GM18861 (cell line): ENCODE measurements at regions not wholly inside any gene's neighbourhood (a gene's known extent, or its start where the extent isn't known, plus 50 kb on each side); places are given as distances from the start of the nearest gene placed in this dataset.
"Not testable (repeated sequence)": the region's sequence is repeated elsewhere in the genome, so short reads cannot be mapped to it uniquely, and the experiment has no call there.

Experiments used
- ATAC-seq: cut with Tn5 transposase; IDR thresholded peaks from one replicate; pipeline ENCODE4 v1.9.1; 2021; ENCODE audit not compliant: unreplicated experiment

DNA sequence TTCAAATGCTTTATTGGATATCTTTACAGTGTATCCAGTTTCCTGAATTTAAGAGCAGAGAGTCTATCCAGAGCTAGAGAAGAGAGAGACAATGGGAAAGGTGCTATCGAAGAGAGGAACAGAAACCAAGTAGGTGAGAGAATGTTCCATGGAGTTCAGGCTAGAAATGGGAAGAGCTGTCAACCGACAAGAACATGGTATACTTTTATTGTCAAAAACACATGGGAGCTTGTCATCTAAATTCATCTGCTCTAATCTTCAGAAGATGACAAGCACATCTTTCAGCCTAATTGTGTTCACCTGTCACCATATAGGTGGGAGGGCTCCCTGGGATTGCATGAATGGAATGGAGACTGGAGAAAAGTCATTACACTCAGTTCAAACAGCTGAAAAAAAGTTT lies 690.4 kb upstream of the LRATD1 start:
- no peak for ATAC-seq

- ATAC-seq = no peak
These were observed 681.8 kb upstream of the LRATD1 start for GRCh38 chr2:13950761-13951160.

GRCh38 chr2:13968811-13969210 lies 663.7 kb upstream of the LRATD1 start:
- ATAC-seq = no peak

- no peak for ATAC-seq
These were observed 646.3 kb upstream of the LRATD1 start for GRCh38 chr2:13986119-13986720.

- no peak for ATAC-seq
These were observed 636.0 kb upstream of the LRATD1 start for GRCh38 chr2:13996527-13996926.

GRCh38 chr2:14011190-14011589 lies 621.3 kb upstream of the LRATD1 start:
- no peak for ATAC-seq

GRCh38 chr2:14015113-14015630 lies 617.3 kb upstream of the LRATD1 start:
- no peak for ATAC-seq

GRCh38 chr2:14016289-14016955 lies 616.1 kb upstream of the LRATD1 start:
- no peak for ATAC-seq

DNA sequence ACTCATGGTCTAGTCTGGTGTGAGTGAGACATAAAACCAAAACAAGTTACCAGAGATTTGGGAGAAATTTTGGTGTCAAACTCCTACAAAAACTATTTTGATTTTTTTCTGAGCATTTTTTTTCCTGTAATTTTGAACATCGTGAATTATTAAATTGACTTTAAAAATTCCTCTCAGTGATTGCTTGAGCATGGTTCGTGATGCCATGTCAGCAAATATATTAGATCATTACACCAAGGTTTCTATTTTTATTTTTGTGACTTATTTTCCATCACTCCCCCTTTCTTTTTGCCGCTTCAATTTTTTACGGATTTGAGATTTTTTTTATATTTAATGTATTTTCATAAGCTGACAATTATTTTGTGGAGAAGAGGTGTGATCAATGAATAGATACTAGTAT lies 613.9 kb upstream of the LRATD1 start:
- no peak for ATAC-seq

DNA sequence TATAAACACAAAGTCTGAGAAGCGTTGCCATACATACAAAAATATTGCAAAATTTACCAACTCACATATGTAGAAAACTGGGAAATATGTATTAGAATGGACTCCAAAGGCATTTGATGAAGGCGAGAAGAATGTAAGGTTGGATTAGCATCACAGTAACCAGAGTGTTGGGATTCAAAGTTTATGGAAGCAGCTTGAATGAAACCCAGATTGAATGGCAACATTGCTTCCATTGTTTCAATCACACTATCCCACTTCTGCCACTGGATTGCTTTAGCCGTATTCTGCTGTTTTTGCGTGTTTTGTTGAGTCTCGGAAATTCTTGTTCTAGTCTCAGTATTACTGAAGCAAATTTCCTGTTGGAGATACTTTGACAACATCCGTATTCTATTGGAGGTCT lies 609.0 kb upstream of the LRATD1 start:
- no peak for ATAC-seq

- no peak for ATAC-seq
These were observed 593.4 kb upstream of the LRATD1 start for GRCh38 chr2:14039134-14039533.

- ATAC-seq = no peak
These were observed 585.0 kb upstream of the LRATD1 start for GRCh38 chr2:14047491-14047890.

DNA sequence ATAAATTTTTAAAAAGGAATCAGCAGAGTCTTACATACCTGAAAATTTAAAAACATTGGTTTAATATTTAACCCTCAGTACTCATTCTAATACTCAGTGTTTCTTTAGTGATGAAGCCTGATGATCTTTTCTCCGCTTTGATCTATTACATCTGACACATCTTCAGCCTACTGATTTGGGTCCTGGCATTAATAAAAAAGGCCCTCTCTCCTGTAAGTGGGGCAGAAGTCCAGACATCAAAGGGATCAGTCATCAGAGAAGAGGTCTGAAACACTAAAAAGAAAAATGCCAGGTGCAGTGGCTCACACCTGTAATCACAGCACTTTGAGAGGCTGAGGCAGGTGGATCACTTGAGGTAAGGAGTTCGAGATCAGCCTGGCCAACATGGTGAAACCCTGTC lies 581.1 kb upstream of the LRATD1 start:
- ATAC-seq = no peak

GRCh38 chr2:14053105-14053504 lies 579.4 kb upstream of the LRATD1 start:
- no peak for ATAC-seq

- no peak for ATAC-seq
These were observed 568.2 kb upstream of the LRATD1 start for GRCh38 chr2:14064346-14064745.

- no peak for ATAC-seq
These were observed 560.2 kb upstream of the LRATD1 start for GRCh38 chr2:14072338-14072737.

GRCh38 chr2:14074691-14075090 lies 557.8 kb upstream of the LRATD1 start:
- no peak for ATAC-seq

DNA sequence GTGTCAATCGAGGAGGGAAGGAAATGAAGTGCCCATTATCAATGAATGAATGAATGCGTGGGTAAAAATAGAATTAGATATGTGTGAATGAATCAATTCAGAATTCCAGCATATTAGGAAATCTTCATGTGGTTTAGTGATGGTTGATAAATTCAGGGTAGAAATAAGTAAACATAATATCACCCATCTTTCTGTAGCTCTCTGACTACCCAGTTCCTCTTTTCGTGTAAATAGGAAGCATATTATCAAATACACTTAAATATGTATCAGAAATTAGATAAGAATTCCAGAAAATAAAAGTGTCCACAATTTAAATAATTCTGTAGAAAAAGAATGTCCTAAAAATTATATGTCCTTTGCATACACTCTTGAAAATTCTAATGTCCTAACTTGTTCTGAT lies 552.9 kb upstream of the LRATD1 start:
- ATAC-seq = no peak

GRCh38 chr2:14081521-14081920 lies 551.0 kb upstream of the LRATD1 start:
- ATAC-seq = no peak

DNA sequence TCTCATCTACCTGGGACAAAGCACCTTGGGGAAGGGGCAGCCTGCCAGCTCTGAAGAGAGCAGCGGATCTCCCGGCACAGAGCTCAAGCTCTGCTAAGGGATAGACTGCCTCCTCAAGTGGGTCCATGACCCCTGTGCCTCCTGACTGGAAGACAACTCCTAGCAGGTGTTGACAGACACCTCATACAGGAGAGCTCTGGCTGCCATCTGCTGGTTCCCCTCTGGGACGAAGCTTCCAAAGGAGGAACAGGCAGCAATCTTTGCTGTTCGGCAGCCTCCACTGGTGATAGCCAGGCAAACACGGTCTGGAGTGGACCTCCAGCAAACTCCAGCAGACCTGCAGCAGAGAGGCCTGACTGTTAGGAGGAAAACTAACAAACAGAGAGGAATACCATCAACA lies 549.9 kb upstream of the LRATD1 start:
- ATAC-seq = no peak

GRCh38 chr2:14094592-14094991 lies 537.9 kb upstream of the LRATD1 start:
- no peak for ATAC-seq

DNA sequence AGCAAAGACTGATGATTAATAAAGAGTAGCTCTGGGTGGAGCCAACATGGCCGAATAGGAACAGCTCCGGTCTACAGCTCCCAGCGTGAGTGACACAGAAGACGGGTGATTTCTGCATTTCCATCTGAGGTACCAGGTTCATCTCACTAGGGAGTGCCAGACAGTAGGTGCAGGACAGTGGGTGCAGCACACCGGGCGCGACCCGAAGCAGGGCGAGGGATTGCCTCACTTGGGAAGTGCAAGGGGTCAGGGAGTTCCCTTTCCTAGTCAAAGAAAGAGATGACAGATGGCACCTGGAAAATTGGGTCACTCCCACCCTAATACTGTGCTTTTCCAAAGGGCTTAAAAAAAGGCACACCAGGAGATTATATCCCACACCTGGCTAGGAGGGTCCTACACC lies 533.4 kb upstream of the LRATD1 start:
- ATAC-seq = not testable (repeated sequence)

DNA sequence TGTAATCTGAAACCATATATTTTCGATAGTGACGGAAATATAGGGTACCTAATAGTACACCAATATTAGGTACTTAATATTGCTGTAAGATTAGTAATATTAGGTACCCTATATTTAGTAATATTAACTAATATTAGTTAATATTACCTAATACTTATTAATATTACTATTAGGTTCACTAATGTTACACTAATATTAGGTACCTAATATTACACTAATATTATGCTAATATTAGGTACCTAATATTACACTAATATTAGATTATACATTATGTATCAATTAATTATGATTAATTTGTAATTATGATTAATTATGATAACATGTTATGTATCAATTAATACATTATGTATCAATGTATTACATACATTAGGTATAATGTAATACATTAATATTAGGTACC lies 518.2 kb upstream of the LRATD1 start:
- ATAC-seq = no peak
